HG03108 (cell line): ENCODE measurements at regions not wholly inside any gene's neighbourhood (a gene's known extent, or its start where the extent isn't known, plus 50 kb on each side); places are given as distances from the start of the nearest gene placed in this dataset.

Source experiments
- ATAC-seq: cut with Tn5 transposase; IDR thresholded peaks from one replicate; pipeline ENCODE4 v1.9.1; 2021; ENCODE audit warnings: moderate library complexity; ENCODE audit not compliant: unreplicated experiment

DNA sequence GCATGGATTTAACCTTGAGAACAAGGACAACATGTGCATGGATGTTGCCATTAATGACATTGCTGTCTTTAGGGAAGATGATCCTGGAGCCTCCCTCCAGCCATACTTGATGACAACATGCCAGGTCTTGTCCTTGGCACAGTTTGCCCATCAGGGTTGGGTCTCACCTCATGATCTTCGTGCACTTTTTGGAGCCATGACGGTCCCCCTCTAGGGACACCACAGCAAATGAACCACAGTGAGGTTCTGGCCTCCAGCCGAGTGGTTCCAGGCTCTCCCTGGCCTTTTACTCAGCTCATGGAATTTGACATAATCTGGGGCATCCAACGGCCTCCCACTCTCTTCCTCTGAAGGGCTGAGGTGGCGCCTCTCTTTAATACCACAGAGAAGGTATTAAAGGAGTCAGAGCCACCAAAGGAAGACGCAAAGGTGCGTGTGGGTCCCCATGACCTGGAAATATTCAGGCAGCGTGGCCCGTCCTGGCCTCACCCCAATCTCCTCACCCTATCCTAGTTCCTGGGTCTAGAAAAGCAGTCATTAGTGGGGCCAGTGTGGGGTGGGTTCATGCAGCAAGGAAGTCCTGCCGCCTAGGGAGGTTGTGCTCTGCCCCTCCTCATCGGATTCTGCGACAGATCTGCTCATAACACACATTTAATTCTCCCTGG is 184.8 kb downstream of the CXCL12 start:
- ATAC-seq, result no peak

DNA sequence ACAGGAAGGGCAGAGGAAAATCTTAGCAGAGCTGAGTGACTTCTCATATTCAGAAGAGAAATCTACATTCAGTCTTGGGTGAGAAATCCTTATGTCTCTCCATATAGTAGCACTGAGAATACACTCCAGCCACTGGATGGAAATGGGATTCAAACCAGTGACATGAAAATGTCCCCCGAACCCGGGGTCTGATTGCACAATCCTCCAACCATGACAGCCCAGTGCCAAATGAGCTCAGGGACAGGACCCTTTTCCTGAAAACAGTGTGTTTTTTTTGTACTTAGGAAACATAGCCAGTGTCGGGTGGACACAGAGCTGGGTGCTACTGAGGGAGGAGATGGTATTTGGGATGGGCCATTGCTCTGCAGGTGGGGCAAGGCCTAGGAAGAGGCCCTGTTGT is 185.6 kb downstream of the CXCL12 start:
- no peak for ATAC-seq

DNA sequence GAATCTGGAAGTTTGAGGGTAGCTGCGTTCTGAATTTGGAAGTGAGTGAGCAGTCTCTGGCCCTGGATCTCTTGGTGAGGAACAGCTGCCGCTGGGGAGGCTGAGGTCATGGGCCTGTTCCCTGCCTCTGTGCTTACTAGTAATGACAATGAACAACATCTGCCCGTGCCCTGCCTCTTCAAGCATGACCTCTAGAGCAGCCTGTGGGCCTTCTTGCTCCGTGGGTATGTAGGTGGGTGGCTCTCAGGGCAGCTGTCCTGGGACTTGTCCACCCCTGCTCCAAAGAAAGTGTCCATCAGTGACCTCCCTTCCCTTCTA is 186.2 kb downstream of the CXCL12 start:
- no peak for ATAC-seq

DNA sequence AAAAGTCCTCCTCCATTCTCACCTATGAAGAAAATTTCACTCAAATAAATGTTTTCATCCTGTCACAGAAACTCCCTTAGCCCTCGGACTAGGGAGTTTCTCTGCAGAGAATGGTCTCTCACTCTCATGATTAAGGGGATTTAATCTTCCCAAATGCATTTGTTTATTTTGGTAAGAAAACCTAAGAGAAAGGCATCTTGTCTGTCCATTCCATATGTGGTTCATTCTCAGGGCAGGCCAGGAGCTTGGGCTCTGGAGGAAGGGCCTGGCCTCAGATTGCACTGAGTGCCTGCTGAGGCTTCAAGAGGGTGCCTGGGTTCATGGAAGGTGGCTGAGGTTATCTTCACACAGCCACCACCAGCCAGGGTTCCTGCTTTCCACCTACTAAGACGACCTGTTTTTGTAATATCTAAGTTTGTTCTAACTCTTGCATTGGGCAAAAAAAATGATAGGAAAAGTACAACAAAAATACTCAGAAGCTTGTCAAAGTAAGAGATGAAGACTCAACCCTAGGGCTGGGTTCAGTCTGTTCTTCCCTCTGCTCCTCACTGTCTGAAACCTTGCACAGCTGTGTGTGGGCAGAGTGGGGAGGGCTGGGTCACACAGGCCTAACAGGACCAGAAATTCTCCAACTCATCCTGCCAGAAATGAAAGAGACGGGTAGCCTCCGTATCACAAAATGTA is 186.7 kb downstream of the CXCL12 start:
- no peak for ATAC-seq

DNA sequence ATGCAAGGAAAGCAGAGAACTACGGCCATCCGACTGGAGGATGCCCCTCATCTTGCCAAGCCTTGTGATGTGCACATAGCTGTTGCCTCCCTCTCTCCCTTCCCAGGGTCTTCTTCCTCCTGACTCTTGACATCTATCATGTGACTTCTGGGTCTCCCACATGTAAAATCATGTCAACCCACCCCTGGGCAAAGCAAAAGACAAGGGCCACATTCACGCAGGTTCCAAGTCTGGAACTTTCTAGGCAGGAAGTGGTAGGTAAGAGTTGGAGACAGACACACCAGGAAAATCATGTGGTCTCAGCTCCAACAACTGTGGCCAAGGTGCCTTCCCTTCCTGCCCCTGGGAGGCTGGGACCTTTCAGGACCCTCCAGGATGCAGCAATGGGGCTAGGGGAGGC is 187.3 kb downstream of the CXCL12 start:
- no peak for ATAC-seq

DNA sequence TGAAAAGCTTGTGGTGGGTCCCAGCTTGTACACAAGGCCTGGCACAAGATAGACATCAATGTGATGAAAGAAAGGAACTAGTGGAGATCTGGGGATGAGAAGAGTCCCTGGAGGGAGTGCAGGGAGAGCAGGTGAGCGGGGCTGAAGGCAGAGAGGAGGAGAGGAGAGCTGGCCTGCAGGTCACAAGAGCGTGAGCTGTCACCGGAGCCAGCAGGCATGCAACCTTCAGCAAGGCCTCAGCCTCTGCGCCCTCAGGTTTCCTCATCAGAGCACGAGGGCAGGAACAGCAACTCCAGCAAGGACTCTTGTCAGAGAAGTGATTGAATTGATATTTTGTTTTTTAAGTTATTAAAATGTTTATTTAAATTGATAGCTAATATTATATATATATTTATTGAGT is 188.6 kb downstream of the CXCL12 start:
- ATAC-seq, result no peak

DNA sequence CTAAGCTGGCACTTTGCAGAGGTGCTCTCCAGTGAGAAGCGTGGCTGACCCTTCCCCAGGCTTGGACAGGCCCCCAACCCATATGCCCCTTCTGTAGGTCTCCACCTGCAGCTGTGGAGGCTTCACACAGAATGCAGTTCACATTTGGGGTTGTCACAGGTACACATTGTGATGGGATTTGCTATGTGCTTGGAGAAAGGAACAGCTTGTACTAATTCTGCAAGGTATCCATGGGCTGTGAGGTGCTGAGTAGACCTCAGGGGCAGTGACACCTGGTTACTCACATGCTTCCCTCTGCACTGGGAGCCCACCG is 188.9 kb downstream of the CXCL12 start:
- no peak for ATAC-seq

DNA sequence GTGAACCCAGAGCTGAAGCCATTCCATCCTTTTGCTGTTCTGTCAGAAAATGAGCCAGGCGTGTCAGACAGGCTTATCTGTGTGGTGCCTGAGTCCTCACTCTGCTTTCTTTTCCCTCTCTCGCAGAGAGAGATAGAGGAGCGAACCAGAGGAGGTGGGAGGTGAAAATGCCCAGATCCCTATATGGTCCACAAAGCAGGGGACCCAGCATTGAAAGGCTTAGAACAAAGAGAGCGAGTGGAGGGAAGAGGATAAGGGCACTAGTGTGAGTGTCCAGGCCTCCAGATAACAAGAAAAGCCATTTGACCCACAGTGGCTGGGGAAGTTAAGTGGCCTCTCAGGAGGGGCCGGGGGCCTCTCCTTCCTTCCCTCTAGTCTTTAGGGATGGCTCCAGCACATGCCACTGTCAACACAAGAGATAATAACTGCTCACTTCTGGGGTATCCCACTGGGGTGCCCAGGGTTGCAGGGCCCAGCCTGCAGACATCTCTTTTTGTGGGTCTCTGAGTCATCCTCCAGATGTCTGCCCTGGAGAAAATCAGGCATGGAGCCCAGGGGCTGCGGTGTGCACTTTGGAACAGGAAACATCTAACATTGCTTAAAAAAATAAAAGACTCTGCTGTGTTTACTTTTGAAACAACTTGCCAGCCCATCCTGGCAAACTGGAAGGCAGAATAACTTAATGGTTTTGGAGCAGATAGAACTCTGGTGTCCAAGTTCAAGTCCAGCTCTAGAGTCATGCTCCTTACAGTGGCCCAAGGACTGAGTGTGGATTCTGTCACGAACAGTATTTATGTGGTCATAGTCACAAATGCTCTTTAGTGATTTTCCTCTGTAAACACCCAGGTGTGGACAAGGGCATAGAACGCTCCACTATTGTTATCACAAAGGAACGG is 189.5 kb downstream of the CXCL12 start:
- no peak for ATAC-seq

DNA sequence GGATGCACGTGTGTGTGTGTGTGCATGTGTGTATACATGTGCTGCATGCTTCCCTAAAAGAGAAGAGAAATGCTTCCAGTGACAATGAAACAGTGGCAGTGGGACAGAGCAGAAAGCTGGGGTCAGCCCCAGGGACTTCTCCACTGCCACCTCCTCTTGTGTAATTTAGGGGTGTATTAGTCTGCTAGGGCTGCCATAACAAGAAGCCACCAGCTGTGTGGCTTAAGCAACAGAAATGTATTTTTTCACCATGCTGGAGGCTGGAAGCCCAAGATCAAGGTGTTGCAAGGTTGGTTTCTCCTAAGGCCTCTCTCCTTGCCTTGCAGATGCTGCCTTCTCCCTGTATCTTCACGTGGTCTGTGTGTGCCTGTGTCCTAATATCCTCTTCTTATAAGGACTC is 190.5 kb downstream of the CXCL12 start:
- no peak for ATAC-seq

DNA sequence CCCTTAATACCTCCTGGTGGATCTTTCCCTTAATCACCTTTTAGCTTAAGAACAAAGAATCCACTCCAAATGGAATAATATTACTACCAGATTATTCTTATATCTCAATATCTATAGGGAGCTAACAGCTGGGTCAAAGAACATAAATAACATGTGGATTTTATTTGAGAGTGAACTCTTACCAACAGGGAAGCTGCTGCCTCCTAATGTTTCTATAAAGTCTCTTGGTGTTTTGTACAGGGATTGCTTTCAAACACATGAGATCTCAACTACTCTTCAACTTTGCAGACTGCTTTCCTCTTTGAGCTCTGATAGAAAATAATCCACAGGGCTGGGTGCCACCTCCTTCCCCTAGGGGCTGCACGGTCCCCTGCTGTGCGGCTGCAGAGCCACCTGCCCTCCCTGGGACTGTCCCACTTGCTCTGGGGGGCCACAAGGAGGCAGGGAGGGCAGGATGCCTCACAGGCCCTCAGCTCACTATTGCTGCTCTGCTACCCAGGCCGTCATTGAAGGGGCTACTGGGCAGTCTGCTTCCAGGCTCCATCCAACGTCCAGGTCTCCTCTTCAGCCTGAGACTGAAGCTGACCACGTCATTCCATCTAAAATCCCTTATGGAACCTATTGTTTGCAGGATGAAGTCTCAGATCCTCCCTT is 191.2 kb downstream of the CXCL12 start:
- ATAC-seq, result no peak

DNA sequence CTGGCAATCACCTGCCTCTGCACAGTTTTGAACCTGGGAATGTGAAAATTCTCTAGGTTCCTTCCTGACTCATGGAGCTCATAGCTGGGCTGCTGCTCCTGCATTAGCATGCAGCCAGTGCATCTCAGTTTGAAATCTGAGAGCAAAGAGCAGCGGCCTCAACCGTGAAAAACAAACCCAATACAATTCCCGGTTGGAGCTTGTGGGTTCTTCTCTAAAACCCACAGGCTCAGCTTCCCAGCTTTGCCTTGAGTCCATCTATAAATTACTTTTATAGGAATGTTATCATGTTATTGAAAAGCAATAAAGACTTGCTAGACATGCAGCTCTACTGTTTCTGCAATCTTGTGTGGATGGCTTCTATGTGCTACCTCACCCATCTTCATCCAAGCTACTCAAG is 191.7 kb downstream of the CXCL12 start:
- ATAC-seq, result no peak

DNA sequence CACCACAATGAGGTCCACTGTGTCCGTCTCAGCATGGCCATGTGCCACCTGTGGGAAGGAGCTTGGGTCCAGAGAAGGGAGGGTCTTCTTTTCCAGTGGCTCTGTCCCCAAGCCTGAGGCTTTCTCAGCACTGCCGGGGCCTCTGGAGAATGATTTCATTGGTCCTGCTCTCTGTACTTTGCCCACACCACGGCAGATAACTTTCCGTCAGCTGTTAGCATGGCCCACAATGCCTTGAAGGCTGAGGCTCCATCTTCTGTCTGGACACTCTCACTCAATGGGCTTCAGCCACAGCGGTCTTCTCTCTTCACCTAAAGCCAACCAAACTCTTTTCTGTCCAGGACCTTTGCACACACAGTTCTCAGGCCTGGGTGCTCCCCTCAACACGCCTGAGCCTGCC is 192.5 kb downstream of the CXCL12 start:
- ATAC-seq, result no peak

DNA sequence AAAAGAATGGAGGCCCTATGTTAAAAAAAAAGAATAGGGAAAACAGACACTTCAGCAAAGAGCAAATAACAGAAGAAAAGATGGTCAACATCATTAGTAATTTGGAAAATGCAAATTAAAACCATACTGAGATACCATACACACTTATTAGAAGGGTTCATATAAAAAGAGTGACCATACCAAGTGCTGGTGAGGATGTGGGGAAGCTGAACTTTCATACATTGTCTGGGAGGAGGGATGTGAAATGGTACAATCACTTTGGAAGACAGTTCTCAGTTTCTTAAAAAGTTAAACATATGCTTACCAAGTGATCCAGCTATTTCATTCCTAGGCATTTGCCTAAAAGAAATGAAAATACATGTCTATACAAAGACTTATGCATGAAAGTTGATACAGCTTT is 194.4 kb downstream of the CXCL12 start:
- ATAC-seq, result no peak

DNA sequence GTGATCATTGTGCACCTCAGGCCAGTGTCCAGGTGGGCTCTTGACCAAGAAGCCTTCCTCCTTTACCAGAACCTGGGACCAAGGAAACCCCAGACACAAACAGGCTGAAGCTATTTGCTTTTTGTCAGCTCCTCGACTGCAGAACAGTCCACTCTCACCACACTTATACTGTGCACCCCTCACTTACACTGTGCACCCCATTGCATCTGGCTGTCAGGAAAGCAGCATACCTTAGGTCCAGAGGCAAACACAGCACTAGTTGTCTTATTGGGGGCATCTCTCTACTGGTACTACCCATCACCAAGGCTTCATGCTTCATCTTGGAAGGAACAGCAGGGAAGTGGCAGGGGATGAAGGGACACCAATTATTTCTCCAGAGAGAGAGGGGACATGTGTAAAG is 198.1 kb downstream of the CXCL12 start:
- ATAC-seq, result no peak

DNA sequence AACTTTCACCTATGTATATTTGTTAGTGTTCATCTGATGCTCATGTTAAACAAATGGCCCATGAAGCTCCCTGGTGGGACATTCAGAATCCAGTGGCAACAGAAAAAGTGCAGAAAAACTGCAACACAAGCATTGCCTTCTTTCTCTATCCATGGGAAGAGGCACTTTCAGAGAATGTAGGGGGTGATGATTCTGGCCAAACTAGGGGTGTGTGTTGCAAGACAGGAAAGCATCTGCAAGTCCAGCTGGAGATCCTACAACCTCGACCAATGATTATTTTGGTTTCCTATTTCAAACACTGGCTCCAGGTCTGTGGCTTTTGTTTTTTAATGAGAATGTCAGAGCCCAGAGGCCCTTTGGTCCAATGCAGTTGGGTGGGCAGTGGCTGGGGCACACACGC is 198.7 kb downstream of the CXCL12 start:
- ATAC-seq, result no peak

DNA sequence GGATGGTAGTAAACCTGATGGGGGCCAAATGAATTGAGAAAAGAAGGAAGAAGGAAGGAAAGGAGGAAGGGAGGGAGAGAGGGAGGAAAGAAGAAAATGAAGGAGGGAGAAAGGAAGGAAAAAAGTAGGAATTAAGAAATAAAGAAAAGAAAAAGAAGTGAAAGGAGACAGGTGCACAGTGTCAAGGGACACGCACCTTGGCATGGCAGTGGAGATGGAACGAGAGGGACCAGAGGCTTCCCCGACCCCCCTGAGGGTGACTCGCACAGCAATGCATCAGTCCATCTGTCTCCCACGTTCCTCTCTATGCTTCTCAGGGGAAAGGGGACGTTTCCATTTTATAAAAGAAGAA is 199.6 kb downstream of the CXCL12 start:
- ATAC-seq, result no peak

DNA sequence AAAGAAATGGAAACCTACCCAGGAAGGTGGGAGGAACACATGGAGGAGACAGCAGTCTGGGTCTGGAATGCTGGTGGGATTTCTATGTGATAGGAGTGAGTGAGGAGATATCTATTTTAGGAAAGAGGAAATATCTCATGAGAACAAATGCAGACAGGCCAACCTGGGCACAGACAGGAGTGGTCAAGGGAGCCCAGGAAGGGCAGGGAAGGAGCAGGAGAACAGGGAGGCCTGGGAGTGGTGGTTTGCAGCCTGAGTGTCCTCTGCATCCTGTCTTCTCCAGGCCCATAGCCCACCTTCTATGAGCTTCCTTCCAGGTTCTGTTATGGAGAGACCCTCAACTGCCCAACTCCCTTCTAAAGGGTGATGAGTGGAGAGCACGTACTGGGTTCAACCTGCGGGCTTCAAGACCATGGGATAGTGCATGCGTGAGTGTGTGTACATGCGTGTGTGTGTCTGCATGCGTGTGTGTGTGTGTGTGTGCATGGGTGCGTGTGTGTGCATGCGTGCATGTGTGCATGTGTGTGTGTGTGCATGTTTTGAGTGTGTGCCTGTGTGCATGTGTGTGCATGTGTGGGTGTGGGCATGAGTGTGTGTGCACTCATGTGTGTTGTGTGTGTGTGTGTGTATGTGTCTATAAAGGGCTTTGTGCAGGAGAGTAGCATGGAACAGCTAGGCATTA is 200.1 kb downstream of the CXCL12 start:
- no peak for ATAC-seq

DNA sequence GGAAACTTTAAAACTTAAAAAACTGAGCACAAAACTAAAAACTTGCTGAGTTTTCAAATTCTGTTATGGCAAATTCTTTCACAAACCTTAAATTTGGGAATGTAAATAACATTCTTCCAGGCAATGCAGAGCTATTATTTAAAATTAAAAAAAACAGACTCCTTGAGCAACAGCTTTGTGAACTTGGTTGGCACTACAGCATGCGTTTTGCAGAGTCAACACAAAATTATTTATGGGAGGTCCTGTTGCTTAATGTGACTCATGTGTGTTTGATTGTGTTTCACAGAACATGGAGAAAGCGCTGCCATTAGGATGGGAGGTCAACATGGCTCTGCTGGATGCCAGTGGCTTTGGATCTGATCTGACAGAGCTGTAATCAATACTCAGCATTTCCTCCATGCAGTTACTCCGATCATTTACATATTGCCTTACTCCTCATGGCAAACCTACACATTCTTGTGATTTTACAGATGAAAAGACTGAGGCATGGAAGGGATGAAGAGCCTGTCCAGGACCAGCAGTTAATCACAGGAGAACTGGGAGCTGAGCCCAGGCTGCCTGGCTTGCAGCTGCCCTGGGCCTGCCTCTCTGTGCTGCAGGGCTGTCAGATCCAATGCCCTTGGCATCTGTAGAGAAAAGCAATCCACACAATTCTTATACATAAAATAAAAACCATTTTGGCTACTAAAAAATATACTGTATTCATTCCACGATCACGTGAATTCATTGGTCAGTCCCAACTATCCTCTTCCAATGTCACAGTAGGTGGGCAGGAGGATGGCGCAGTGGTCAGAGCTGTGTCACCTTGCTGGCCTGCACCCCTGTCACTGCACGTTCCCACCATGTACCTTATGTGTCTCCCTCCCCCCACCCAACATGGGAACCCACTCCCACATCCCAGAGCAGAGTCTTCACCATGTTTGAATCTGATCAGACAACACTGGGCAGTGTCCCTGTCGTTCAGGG is 200.9 kb downstream of the CXCL12 start:
- ATAC-seq, result no peak

DNA sequence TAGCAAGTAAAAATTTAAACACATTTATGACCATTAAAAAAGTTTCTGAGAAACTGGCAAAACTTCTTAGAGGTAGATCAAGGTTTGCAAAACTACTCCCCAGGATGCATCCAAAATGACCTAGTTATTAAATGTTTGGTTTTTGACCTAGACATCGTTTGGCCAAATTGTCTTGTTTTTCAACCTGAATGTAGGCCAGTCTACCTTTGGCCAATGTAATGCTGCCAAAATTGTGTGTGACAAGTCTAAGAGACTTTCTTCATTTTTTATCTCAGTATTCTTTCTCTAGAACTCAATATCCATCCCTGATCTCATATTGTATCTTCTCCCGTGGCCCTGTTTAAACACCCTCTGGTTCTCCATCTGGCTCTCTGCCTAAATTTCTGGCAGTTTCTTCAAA is 202.0 kb downstream of the CXCL12 start:
- ATAC-seq, result no peak
